NT2/D1 (cell line): ENCODE measurements at regions not wholly inside any gene's neighbourhood (a gene's known extent, or its start where the extent isn't known, plus 50 kb on each side); places are given as distances from the start of the nearest gene placed in this dataset.

Experiments used
- SUZ12 ChIP-seq: IDR thresholded peaks from 2 replicates; pipeline ENCODE4 v1.6.1; 2011; ENCODE audit not compliant: insufficient read length, insufficient read depth; ENCODE audit errors: extremely low read depth
- YY1 ChIP-seq: IDR thresholded peaks from 2 replicates; pipeline ENCODE4 v1.6.1; 2011; ENCODE audit not compliant: insufficient read length, insufficient read depth
- ZNF274 ChIP-seq: IDR thresholded peaks from 2 replicates; pipeline ENCODE4 v1.6.1; 2011; ENCODE audit warnings: mild to moderate bottlenecking, low read depth, low read length

DNA sequence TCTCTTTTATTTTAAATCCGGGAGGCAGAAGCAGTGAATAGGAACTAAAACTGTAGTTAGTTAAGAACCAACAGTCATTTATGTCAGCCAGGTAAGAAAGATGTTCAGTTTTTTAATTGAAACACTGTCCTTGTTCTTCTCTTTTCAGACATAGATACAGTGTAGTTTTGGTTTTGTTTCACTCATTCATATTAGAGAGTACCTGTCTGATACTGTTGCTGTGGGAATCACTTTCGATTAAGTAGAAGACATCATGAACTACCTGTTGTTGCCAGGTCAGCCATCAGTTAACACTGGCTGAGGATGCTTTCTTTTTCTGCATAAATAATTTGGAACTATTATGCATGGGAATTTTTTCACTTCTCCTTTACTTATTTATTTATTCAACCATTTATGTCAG is 700.4 kb downstream of the OTOL1 start:
- TF ChIP-seq SUZ12, result no peak
- no peak for TF ChIP-seq YY1
- no peak for TF ChIP-seq ZNF274
